NCI-H774 (cell line): ENCODE measurements at regions not wholly inside any gene's neighbourhood (a gene's known extent, or its start where the extent isn't known, plus 50 kb on each side); places are given as distances from the start of the nearest gene placed in this dataset.

Source experiments
- DNase-seq: peaks from one replicate; lab custom pipeline; 2025; lab: John Stamatoyannopoulos, UW

GRCh38 chr4:165720411-165721082 lies 152.5 kb upstream of the TLL1 start:
- DNase-seq: no peak

- DNase-seq: no peak
Measured at GRCh38 chr4:165721815-165722214, 151.2 kb upstream of the TLL1 start.

DNA sequence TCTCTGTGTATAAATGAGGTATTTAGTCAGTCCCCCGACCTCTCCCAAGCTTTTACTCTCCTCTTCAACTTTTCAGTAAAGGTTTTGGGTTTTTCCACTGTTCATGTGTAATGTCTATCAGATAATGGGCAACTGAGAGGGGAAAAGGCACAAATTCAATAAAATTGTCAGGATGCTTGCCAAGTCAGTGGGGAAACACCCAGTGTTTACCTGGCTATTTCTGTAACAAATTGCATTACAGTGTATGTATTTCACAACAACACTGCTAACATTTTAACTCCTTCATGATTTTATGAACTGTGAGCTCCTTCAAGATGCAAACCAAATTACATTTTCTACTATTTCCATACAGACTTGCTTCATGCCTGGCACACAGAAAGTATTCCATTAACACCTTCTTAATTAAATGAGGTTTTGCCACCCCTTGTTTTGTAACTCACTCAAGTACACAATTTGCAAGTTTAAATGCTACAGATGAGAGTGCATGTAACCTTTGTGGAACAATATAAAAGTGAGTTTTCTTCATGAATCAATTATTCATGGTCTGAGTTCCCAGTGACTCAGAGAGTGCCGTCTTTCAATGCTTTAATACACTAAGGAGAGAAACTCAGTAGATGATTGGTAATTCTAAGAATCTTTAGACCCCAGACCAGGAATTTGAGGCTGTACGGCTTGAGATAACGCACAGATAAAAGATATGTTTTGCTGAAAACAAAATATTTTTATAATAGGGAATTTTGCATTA lies 149.8 kb upstream of the TLL1 start:
- no peak for DNase-seq

DNA sequence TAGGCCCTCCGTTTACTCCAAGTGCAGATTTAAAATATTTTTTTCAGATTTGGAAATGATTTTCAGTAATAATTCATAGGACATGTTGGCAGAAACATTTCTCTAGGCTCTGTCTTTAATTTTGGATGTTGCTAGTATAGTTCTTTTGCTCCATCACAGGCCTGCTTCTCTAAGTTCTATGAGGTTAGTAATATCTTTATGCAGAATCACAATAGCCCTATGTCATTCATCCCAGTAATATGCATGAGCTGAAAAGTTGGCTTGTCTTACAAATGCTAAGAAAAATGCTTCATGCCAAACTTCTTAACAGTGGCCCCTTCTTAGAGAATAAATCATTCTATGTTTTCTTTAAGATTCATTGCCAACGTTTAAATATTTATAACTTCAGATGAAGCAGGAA lies 148.3 kb upstream of the TLL1 start:
- no peak for DNase-seq

GRCh38 chr4:165725352-165725751 lies 147.7 kb upstream of the TLL1 start:
- DNase-seq: no peak

GRCh38 chr4:165726831-165727230 lies 146.2 kb upstream of the TLL1 start:
- DNase-seq: no peak

DNA sequence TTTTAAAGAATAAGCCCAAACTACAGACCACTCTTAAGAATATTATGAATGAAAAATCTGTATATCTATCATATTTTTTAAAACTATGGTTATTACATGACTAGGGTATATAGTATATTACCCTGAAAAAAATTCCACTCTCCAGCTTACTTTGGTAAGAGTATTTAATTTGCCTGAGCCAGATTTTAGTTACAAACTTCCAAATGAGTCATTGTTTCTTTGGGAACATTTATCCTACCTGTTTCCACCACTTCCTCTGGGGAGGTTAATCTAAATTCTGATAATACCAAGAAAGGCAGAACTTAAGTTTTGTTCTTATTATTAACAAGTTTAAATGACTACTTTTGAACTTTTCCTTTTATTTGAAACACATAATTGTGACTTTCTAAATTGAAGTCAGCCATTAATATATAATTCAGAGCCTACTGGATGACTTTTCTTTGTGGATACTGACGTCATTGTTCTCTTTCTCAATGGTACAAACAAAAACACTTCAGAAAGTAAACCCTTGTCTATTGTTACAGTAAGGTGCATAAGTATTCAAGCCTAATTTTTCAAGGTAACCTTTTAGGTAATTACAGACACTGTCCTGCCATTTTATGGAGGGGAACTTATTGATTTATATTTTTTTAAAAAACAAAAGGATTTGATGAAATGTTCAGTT lies 135.6 kb upstream of the TLL1 start:
- no peak for DNase-seq

DNA sequence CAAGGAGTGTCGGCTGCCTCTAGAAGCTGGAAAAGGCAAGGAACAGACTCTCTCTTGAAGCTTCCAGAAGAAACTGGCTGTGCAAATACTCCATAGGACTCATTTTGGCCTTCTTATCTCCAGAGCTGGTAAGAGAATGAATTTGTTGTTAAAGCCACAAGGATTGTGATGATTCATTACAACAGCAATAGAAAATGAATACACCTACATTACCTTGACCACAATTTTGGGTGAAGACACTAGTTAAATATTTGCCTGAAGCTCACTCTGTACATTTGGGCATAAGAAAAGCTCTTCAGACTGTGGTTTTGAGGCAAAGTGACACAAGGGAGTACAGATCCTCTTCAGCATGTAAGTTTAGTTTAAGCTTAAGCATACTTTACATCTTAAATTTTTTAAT lies 134.5 kb upstream of the TLL1 start:
- no peak for DNase-seq

GRCh38 chr4:165740911-165741310 lies 132.1 kb upstream of the TLL1 start:
- DNase-seq: no peak

DNA sequence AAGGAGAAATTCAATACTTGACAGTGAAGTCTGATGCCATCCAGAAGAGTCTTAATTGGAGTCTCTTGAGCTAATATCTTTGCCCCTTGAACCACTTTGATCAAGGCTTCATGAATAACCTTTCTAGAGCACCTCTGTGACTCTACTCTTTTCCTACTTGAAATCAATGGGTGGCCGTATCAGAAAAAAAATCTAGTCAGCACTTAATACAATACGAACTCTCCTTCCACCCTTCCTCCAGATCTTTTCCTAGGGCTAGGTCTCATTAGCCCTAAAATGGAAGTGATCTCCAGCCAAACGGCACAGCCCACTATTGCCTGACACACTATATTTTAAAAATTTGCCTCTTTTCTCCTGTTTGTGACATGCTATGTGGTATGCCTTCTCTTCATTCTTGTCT lies 129.6 kb upstream of the TLL1 start:
- DNase-seq: no peak

DNA sequence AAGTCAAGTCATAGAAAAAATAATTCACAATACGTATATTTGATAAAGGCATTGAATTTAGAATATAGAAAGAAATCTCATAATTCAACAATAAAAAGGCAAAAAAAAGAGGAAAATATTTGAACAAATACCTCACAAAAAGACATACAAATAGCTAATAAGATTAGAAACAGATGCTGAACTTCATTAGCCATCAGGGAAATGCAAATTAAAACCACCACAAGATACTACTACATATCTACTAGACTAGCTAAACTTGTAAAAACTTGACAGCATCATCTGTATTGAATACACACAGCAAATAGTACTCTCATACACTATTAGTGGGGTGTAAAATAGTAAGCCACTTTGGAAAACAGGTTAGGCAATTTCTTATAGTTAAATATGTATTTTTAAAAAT lies 128.7 kb upstream of the TLL1 start:
- DNase-seq: no peak

DNA sequence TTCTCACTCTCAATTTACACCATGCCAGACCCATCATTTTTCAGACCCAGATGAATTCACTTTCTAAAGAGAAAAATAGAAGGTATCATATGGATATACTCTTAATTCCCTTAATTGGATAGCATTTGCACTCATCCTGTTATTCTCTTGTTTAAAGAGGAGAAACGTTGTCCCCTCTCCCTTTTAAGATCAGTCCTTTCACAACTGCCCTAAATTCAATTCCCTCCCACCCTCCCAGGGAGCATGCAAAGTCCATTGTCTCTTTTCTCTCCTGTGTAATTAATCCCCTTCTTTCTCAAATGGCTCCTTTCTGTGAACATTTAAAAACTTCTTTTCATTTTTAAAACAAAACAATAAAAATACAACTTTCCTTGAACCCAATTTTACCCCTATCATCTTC lies 124.7 kb upstream of the TLL1 start:
- no peak for DNase-seq

- DNase-seq: no peak
Measured at GRCh38 chr4:165751882-165752281, 121.2 kb upstream of the TLL1 start.

DNA sequence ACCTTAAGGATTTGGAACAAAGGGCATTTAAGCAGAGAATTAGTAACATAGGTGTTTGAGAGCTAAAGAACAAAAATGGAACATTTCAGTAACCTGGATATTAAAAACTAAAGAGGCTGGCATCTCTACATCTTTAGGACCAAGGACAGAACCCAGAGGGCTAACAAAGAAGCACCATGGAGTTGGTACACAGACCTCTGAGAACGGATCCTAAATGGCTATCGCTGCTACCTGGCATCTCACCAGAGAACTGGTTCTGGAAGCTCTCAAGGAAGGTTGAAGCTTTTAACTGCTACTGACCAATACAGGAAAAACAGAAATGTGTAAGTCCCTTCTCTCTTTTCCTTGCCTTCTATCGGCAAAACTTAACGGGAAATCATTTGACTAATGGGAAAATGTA lies 118.4 kb upstream of the TLL1 start:
- DNase-seq: no peak

GRCh38 chr4:165756836-165757235 lies 116.2 kb upstream of the TLL1 start:
- DNase-seq: no peak

- no peak for DNase-seq
Measured at GRCh38 chr4:165757451-165757850, 115.6 kb upstream of the TLL1 start.

DNA sequence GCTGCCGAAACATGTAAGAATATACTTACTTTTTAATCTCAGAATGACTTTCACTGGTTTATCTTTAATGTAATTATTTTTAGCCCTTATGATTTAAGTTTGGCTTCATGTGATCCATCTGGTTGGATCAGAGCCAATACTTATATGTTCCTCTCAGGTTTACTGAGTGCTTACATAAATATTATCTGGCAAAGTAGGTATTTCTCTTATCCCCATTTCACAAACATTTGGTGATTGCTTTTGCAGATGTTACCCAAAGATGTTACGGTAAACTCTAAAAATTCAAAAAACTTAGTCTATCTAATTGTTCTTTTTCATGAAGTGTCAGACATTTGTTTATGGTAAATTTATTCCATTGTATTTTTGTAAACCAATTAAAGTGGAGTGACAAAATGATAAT lies 115.0 kb upstream of the TLL1 start:
- no peak for DNase-seq

DNA sequence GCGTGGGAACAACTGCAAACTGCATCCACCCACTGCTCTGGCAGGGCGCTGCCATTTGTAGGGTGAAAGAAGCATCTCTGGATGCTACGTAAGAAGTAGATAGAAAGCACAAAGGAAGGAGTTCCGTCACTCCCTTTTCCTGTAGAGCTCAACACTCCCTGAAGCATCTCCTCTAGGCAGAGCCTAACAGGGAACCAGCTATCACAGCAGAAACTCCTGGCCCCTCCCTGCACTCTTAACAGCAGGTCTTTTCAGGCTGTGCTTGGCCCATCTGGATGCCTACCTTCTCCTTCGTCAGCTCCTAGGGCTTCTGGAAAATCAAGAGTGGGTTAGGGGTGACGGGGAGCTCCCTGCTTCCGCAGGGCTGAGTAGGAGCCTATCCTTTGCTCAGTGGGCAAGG lies 112.9 kb upstream of the TLL1 start:
- DNase-seq: no peak

- no peak for DNase-seq
Measured at GRCh38 chr4:165761963-165762362, 111.1 kb upstream of the TLL1 start.

GRCh38 chr4:165763640-165764039 lies 109.4 kb upstream of the TLL1 start:
- no peak for DNase-seq

DNA sequence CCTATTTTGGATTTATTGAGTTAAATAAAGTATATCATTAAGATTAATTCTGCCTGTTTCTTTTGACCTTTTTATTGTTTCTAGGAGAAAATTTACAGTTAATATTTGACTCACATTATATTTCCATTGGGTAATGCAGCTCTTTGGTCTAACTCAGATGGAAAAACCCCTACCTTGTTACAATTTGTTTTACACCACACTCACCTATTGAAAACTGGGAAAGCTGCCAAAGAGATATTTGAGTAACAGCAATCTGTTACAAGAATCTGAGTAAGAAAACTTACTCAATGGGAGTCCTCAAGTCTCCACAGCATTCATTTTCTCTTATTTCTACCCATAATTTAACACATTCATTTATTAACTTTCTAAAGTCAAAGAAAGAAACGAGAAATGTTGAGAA lies 108.0 kb upstream of the TLL1 start:
- no peak for DNase-seq

DNA sequence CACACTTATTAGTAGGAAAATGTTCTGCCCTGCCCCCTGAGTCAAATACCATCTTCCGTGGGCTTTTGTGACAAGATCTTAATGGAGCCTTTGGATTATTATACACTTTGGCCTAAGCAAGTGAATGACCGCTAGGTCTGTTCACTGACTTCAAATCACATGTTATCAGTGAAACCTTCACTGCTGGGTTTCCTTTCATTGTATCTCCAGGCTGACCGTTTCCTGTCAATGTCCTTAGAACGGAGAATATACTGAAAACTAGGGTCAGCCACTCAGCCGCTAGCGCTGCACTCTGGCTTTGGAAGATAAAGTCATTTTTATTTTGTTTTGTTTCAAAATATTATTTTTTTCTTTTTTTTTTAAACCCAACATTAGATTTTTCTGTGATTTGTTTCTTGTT lies 107.0 kb upstream of the TLL1 start:
- DNase-seq: no peak

GRCh38 chr4:165766976-165767375 lies 106.1 kb upstream of the TLL1 start:
- no peak for DNase-seq
